GM12891 (cell line): ENCODE measurements at regions not wholly inside any gene's neighbourhood (a gene's known extent, or its start where the extent isn't known, plus 50 kb on each side); places are given as distances from the start of the nearest gene placed in this dataset.

ENCODE experiments used
- POLR2A ChIP-seq: IDR thresholded peaks from 2 replicates; pipeline ENCODE4 v1.6.1; 2011; ENCODE audit warnings: low read depth, low read length, control low read depth
- POLR2AphosphoS5 ChIP-seq: IDR thresholded peaks from 2 replicates; pipeline ENCODE4 v1.6.1; 2011; ENCODE audit warnings: low read depth, low read length, control low read depth
- TAF1 ChIP-seq: IDR thresholded peaks from 2 replicates; pipeline ENCODE4 v1.6.1; 2011; ENCODE audit warnings: low read depth, low read length, control low read depth

DNA sequence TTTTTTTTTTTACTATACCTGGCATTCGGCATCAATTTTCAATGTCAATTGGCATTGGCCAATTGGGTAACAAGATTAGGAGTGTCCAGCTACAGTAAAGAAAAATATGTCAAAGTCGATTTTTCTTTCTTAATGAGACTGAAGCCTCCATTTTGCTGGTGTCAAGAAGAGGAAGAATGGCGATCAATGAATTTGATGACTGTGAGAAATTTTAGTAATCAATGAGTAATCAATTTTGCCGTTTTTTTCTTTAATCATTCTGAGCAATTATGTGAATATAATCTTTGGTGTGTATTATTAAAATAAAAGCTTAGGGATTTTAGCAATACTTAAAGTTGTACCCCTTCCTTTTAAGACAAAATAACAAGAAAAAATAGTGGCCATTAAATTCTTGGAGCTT lies 69.7 kb downstream of the TMEM200C start:
- TF ChIP-seq POLR2A (no peak), POLR2AphosphoS5 (no peak), TAF1 (no peak)
